ENCODE measurements at regions not wholly inside any gene's neighbourhood (a gene's known extent, or its start where the extent isn't known, plus 50 kb on each side); places are given as distances from the start of the nearest gene placed in this dataset.

- ChIA-PET CTCF (no interaction called here), POLR2A (no interaction called here)
- DNase-seq (ENCODE audit: low spot score) (no peak), ATAC-seq (no peak)
- Mint-ChIP-seq H3K9me3 (no peaks in the 10 kb centered on the region), H3K4me3 (no peak overlapping the region), H3K27ac (no peak overlapping the region), H3K36me3 (no peaks in the 10 kb centered on the region), H3K27me3 (ENCODE audit: low read depth) (no peaks in the 10 kb centered on the region), H3K4me1 (no peaks in the 10 kb centered on the region)
- TF ChIP-seq ZNF512 (CRISPR knock-in tag; IDR thresholded peaks at IDR 0.05; ENCODE audit: borderline replicate concordance) (no peak), NR2C2 (CRISPR knock-in tag; IDR thresholded peaks at IDR 0.05) (no peak), FOXJ3 (CRISPR knock-in tag; IDR thresholded peaks at IDR 0.05; ENCODE audit: borderline replicate concordance) (no peak), ESRRA (CRISPR knock-in tag; IDR thresholded peaks at IDR 0.05; ENCODE audit: borderline replicate concordance) (no peak), NFYB (CRISPR knock-in tag; conservative IDR thresholded peaks at IDR 0.05; ENCODE audit: low read depth) (no peak), GRHL2 (CRISPR knock-in tag; IDR thresholded peaks at IDR 0.05; ENCODE audit: insufficient replicate concordance, severe bottlenecking) (no peak), HMGXB4 (CRISPR knock-in tag; IDR thresholded peaks at IDR 0.05) (no peak), ZNF396 (CRISPR knock-in tag; IDR thresholded peaks at IDR 0.05; ENCODE audit: borderline replicate concordance) (no peak), CTCF (IDR thresholded peaks at IDR 0.05) (no peak), CREB1 (CRISPR knock-in tag; IDR thresholded peaks at IDR 0.05) (no peak), ZNF671 (CRISPR knock-in tag; IDR thresholded peaks at IDR 0.05) (no peak), NR1H2 (CRISPR knock-in tag; IDR thresholded peaks at IDR 0.05) (no peak)
- TF ChIP-seq, protein P1, sequence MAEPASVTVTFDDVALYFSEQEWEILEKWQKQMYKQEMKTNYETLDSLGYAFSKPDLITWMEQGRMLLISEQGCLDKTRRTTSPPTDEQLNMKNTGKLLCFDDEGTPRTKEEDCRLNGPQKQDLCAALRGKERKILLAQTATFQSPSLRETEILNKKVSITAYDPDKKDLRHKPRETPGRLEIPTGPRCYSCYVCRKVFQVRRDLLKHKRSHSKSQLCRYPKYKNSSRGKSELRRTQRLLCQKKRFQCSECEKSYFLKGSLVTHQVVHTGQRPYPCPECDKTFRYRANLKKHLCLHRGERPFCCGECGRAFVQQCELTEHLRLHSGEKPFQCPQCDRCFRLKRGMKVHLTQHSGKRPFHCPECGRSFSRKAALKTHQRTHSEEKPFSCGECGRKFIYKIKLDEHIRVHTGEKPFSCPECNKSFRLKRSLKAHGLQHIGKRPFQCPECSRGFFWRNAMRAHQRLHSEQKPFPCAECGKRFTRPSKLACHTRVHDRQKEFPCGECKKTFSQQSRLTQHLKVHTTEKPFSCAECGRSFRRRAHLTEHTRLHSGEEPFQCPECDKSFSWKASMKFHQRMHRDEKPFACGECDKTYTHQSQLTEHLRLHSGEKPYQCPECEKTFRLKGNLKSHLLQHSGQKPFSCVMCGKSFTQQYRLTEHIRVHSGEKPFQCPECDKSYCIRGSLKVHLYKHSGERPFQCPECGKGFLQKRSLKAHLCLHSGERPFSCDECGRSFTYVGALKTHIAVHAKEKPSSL (CRISPR knock-in tag; conservative IDR thresholded peaks at IDR 0.05) = no peak
- TF ChIP-seq, protein P2, sequence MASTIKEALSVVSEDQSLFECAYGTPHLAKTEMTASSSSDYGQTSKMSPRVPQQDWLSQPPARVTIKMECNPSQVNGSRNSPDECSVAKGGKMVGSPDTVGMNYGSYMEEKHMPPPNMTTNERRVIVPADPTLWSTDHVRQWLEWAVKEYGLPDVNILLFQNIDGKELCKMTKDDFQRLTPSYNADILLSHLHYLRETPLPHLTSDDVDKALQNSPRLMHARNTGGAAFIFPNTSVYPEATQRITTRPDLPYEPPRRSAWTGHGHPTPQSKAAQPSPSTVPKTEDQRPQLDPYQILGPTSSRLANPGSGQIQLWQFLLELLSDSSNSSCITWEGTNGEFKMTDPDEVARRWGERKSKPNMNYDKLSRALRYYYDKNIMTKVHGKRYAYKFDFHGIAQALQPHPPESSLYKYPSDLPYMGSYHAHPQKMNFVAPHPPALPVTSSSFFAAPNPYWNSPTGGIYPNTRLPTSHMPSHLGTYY (CRISPR knock-in tag; IDR thresholded peaks at IDR 0.05) = no peak
Observed at GRCh38 chr12:40559865-40560264, 132.4 kb upstream of the CNTN1 start.

- no peak for DNase-seq (ENCODE audit: low spot score)
- no peak overlapping the region for H3K4me3 Mint-ChIP-seq
- H3K36me3 Mint-ChIP-seq = no peaks in the 10 kb centered on the region
- H3K9me3 Mint-ChIP-seq = no peaks in the 10 kb centered on the region
- ChIA-PET CTCF (no interaction called here), POLR2A (no interaction called here)
- H3K4me1 Mint-ChIP-seq = no peaks in the 10 kb centered on the region
- no peaks in the 10 kb centered on the region for H3K27me3 Mint-ChIP-seq (ENCODE audit: low read depth)
- no peak overlapping the region for H3K27ac Mint-ChIP-seq
- ATAC-seq = no peak
- TF ChIP-seq, protein P3, sequence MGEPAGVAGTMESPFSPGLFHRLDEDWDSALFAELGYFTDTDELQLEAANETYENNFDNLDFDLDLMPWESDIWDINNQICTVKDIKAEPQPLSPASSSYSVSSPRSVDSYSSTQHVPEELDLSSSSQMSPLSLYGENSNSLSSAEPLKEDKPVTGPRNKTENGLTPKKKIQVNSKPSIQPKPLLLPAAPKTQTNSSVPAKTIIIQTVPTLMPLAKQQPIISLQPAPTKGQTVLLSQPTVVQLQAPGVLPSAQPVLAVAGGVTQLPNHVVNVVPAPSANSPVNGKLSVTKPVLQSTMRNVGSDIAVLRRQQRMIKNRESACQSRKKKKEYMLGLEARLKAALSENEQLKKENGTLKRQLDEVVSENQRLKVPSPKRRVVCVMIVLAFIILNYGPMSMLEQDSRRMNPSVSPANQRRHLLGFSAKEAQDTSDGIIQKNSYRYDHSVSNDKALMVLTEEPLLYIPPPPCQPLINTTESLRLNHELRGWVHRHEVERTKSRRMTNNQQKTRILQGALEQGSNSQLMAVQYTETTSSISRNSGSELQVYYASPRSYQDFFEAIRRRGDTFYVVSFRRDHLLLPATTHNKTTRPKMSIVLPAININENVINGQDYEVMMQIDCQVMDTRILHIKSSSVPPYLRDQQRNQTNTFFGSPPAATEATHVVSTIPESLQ (CRISPR knock-in tag; IDR thresholded peaks at IDR 0.05) = no peak
- TF ChIP-seq USF2 (CRISPR knock-in tag; IDR thresholded peaks at IDR 0.05) = no peak
- TF ChIP-seq CTCF (IDR thresholded peaks at IDR 0.05) = no peak
- no peak for TF ChIP-seq FOXP4 (CRISPR knock-in tag; IDR thresholded peaks at IDR 0.05)
- TF ChIP-seq CBFB (CRISPR knock-in tag; IDR thresholded peaks at IDR 0.05; ENCODE audit: low read depth) = no peak
- TF ChIP-seq GRHL2 (CRISPR knock-in tag; IDR thresholded peaks at IDR 0.05; ENCODE audit: insufficient replicate concordance, severe bottlenecking) = no peak
- no peak for TF ChIP-seq NFE2L1 (CRISPR knock-in tag; IDR thresholded peaks at IDR 0.05)
Observed at GRCh38 chr12:40560848-40561247, 131.4 kb upstream of the CNTN1 start.
